CD14-positive monocyte (primary cell): ENCODE measurements at regions not wholly inside any gene's neighbourhood (a gene's known extent, or its start where the extent isn't known, plus 50 kb on each side); places are given as distances from the start of the nearest gene placed in this dataset.

Experiments
- DNase-seq, 3 donors: peaks; one replicate each; pipeline ENCODE4 v3.0.0-alpha.2; 2011 to 2022
- H2AFZ ChIP-seq: 2 replicates; pipeline ENCODE4 v1.6.0; 2012; ENCODE audit warnings: mild to moderate bottlenecking, low read depth, low read length, inconsistent platforms; ENCODE audit not compliant: insufficient read depth, poor library complexity, severe bottlenecking
- H3K27ac ChIP-seq, 2 donors: 1 replicate in 1 of 2; 2 replicates in 1 of 2; pipeline ENCODE4 v1.5.1; 2012 to 2013; ENCODE audit warnings: low read length in 2 of 2, control low read depth in 1 of 2, inconsistent platforms in 1 of 2, low read depth in 1 of 2, mild to moderate bottlenecking in 1 of 2
- H3K27me3 ChIP-seq, 2 donors: one replicate each; pipeline versions ENCODE4 v1.6.0 to v1.6.1; 2011 to 2013; ENCODE audit warnings: low read length in 2 of 2; ENCODE audit not compliant: control insufficient read depth in 2 of 2, insufficient read depth in 2 of 2
- H3K36me3 ChIP-seq, 2 donors: replicated peaks in 1 of 2; 1 replicate in 1 of 2; 2 replicates in 1 of 2; pipeline versions ENCODE4 v1.5.1 to v1.6.1; 2012 to 2013; ENCODE audit warnings: low read length in 2 of 2, control low read depth in 1 of 2, inconsistent platforms in 1 of 2, mild to moderate bottlenecking in 1 of 2; ENCODE audit not compliant: insufficient read depth in 2 of 2, control insufficient read depth in 1 of 2
- H3K4me1 ChIP-seq, 2 donors: 1 replicate in 1 of 2; 2 replicates in 1 of 2; pipeline versions ENCODE4 v1.5.1 to v1.6.1; 2012 to 2013; ENCODE audit warnings: low read length in 2 of 2, control low read depth in 1 of 2, inconsistent platforms in 1 of 2, mild to moderate bottlenecking in 1 of 2, moderate library complexity in 1 of 2; ENCODE audit not compliant: insufficient read depth in 2 of 2, control insufficient read depth in 1 of 2
- H3K4me2 ChIP-seq: replicated peaks from 2 replicates; pipeline ENCODE3; 2012; ENCODE audit warnings: low read length, moderate library complexity, mild to moderate bottlenecking; ENCODE audit not compliant: poor library complexity, severe bottlenecking; ENCODE audit errors: extremely low read depth
- H3K4me3 ChIP-seq, 3 experiments: fragments of 200-600 bp in 1 of 3; sonication (generic) in 1 of 3; replicated peaks in 1 of 3; 1 replicate in 2 of 3; 2 replicates in 1 of 3; pipeline ENCODE4 v1.5.1; 2011 to 2013; ENCODE audit warnings: low read length in 3 of 3, mild to moderate bottlenecking in 3 of 3, control low read depth in 2 of 3, low read depth in 2 of 3, inconsistent platforms in 1 of 3, moderate library complexity in 1 of 3
- H3K79me2 ChIP-seq: 2 replicates; pipeline ENCODE4 v1.6.0; 2012; ENCODE audit warnings: mild to moderate bottlenecking, control low read depth, inconsistent platforms, low read length, moderate library complexity; ENCODE audit not compliant: insufficient read depth
- H3K9ac ChIP-seq: 2 replicates; pipeline ENCODE4 v1.6.0; 2017; ENCODE audit warnings: low read length, mild to moderate bottlenecking; ENCODE audit not compliant: insufficient read depth, poor library complexity, severe bottlenecking
- H3K9me3 ChIP-seq, 2 donors: replicated peaks in 1 of 2; 1 replicate in 1 of 2; 2 replicates in 1 of 2; pipeline versions ENCODE4 v1.5.1 to v1.6.1; 2012 to 2013; ENCODE audit warnings: low read length in 2 of 2, control low read depth in 1 of 2; ENCODE audit not compliant: control insufficient read depth in 1 of 2, insufficient read depth in 1 of 2
- H4K20me1 ChIP-seq: 2 replicates; pipeline ENCODE4 v1.6.0; 2012; ENCODE audit warnings: mild to moderate bottlenecking, low read length, control low read depth, moderate library complexity; ENCODE audit not compliant: insufficient read depth
- H3K27ac Mint-ChIP-seq, 7 donors: one replicate each; pipeline ENCODE4 v1.8.0; 2020; ENCODE audit warnings: mild to moderate bottlenecking in 7 of 7, mixed read lengths in 7 of 7, moderate library complexity in 6 of 7, inconsistent platforms in 2 of 7
- H3K27me3 Mint-ChIP-seq, 3 donors: one replicate each; pipeline ENCODE4 v1.8.0; 2021 to 2022; ENCODE audit warnings: low read depth in 3 of 3, mild to moderate bottlenecking in 3 of 3, mixed read lengths in 3 of 3, moderate library complexity in 3 of 3, inconsistent platforms in 1 of 3
- H3K36me3 Mint-ChIP-seq, 2 donors: one replicate each; pipeline ENCODE4 v1.8.0; 2020; ENCODE audit warnings: mixed read lengths in 2 of 2, inconsistent platforms in 1 of 2, mild to moderate bottlenecking in 1 of 2
- H3K4me1 Mint-ChIP-seq: one replicate; pipeline ENCODE4 v1.8.0; 2020; ENCODE audit warnings: mild to moderate bottlenecking, mixed read lengths
- H3K4me3 Mint-ChIP-seq, 2 donors: one replicate each; pipeline ENCODE4 v1.8.0; 2020; ENCODE audit warnings: mild to moderate bottlenecking in 2 of 2, mixed read lengths in 2 of 2, moderate library complexity in 1 of 2
- H3K9me3 Mint-ChIP-seq, 7 donors: one replicate each; pipeline ENCODE4 v1.8.0; 2020 to 2022; ENCODE audit warnings: mixed read lengths in 7 of 7, mild to moderate bottlenecking in 6 of 7, moderate library complexity in 6 of 7, inconsistent platforms in 2 of 7
- CTCF ChIP-seq: fragments of 200-600 bp; IDR thresholded peaks from one replicate; pipeline ENCODE4 v1.8.0; 2022; ENCODE audit warnings: antibody characterized with exemption, mild to moderate bottlenecking
- WGBS: methylation state at CpG from one replicate; pipeline ENCODE4 v1.1.5; 2013; ENCODE audit warnings: missing lambda C conversion rate; ENCODE audit not compliant: insufficient coverage; 5-methylcytosine and 5-hydroxymethylcytosine counted together
- intact Hi-C, 2 donors: fragments of 100-400 bp; cut with micrococcal nuclease; formaldehyde crosslinking; loops; one replicate each; pipeline versions ENCODE4 v1.15.0 to v1.15.1; 2023

- no peak for DNase-seq
- no peak overlapping the region for H3K4me3 ChIP-seq
- no peaks in the 10 kb centered on the region for H3K79me2 ChIP-seq
- H3K9ac ChIP-seq = no peak overlapping the region
- H3K27me3 ChIP-seq = no peaks in the 10 kb centered on the region
- H3K4me2 ChIP-seq = no peak overlapping the region
- no peaks in the 10 kb centered on the region for H3K4me1 Mint-ChIP-seq
- no peak overlapping the region for H3K4me3 Mint-ChIP-seq
- H3K36me3 ChIP-seq = no peaks in the 10 kb centered on the region
- H3K9me3 Mint-ChIP-seq = no peaks in the 10 kb centered on the region
- 100% methylated on average over 3 of the region's 5 CpGs for WGBS
- H3K36me3 Mint-ChIP-seq = no peaks in the 10 kb centered on the region
- no peak overlapping the region for H3K27ac Mint-ChIP-seq
- H3K27ac ChIP-seq = no peak overlapping the region
- TF ChIP-seq CTCF = no peak
- no peaks in the 10 kb centered on the region for H3K9me3 ChIP-seq
- no peaks in the 10 kb centered on the region for H4K20me1 ChIP-seq
- no peak overlapping the region for H2AFZ ChIP-seq
- peaks cover 0 to 4% (median 1%) of the 10 kb centered on the region in 3 donors for H3K27me3 Mint-ChIP-seq
- intact Hi-C loops = no loop called here
- no peaks in the 10 kb centered on the region for H3K4me1 ChIP-seq
Measured at GRCh38 chrX:68927178-68927577, 98.4 kb downstream of the EFNB1 start.

GRCh38 chrX:68923147-68923546, 94.3 kb downstream of the EFNB1 start:
- no peak overlapping the region for H3K4me3 ChIP-seq
- Mint-ChIP-seq H3K27ac (peak overlapping the region in 1 of 7 donors; percentile 22), H3K36me3 (no peaks in the 10 kb centered on the region), H3K9me3 (no peaks in the 10 kb centered on the region), H3K4me1 (no peaks in the 10 kb centered on the region), H3K27me3 (peaks cover 0 to 4% (median 0%) of the 10 kb centered on the region in 3 donors), H3K4me3 (no peak overlapping the region)
- H3K27ac ChIP-seq = no peak overlapping the region
- DNase-seq = no peak
- H3K9ac ChIP-seq = no peak overlapping the region
- no peaks in the 10 kb centered on the region for H3K79me2 ChIP-seq
- H3K9me3 ChIP-seq = no peaks in the 10 kb centered on the region
- whole genome bisulfite sequencing = 86% methylated on average over 1 of the region's 2 CpGs
- no peaks in the 10 kb centered on the region for H4K20me1 ChIP-seq
- intact Hi-C loops = no loop called here
- no peaks in the 10 kb centered on the region for H3K27me3 ChIP-seq
- no peaks in the 10 kb centered on the region for H3K36me3 ChIP-seq
- no peaks in the 10 kb centered on the region for H3K4me1 ChIP-seq
- H3K4me2 ChIP-seq = no peak overlapping the region
- no peak overlapping the region for H2AFZ ChIP-seq
- no peak for TF ChIP-seq CTCF
